ENCODE measurements at regions not wholly inside any gene's neighbourhood (a gene's known extent, or its start where the extent isn't known, plus 50 kb on each side); places are given as distances from the start of the nearest gene placed in this dataset.

DNA sequence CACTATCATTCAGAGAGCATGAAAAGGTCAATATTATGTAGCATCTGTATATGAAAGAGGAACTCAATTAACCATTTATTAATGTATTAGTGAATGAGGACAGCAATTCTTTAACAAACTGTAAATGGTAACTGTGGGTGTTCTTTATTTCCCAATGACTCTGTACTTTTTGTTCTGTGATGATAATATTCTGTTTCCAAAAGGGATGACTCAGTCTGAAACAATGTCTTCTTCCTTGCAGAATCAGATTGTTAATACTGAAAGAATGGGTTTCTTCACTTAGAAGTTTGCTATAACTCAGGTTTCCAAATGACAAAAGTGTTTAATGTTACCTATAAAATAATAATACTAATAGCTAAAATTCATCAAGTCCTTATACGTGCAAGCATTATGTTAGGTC is 1518.7 kb upstream of the WWC1 start:
- Histone ChIP-seq H3K4me1 (ENCODE audit: control insufficient read depth in 1 of 2, insufficient read depth in 2 of 2, low read length in 2 of 2) (no peaks in the 10 kb centered on the region), H4K12ac (ENCODE audit: low read depth, low read length) (no peak overlapping the region)
- WGBS (ENCODE audit: extremely low coverage, insufficient coverage, insufficient read length) = no CpG with 5 or more reads among the region's 1 CpG

DNA sequence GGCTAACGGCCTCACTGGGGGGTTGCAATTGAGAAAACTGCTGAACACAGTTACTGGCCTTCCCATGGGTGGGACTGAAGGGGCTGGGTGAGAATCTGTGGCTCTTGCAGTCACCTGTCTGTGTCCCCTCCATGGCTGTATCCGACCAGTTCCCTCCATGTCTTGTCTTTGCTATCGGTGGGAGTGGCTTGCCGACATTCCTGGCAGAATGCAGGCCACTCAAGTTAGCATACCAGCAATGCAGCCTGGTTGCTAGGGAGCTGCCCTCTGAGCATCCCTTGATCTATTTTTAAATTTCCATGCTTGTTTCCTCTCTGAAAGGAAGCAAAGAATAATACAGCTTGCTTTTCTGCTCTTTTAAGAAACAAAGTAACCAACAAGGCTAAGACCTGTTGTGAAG is 1509.7 kb upstream of the WWC1 start:
- WGBS (ENCODE audit: extremely low coverage, insufficient coverage, insufficient read length) = no CpG with 5 or more reads among the region's 4 CpGs
- Histone ChIP-seq H2AK5ac (ENCODE audit: low read length) (no peak overlapping the region), H4K12ac (ENCODE audit: low read depth, low read length) (no peak overlapping the region)

More for the DNA sequence above, 1518.7 kb upstream of the WWC1 start:
- Histone ChIP-seq H3K9me3 (ENCODE audit: insufficient read depth, low read depth, low read length) (no peaks in the 10 kb centered on the region), H2BK12ac (ENCODE audit: low read length) (no peak overlapping the region), H3K79me1 (ENCODE audit: low read length) (no peaks in the 10 kb centered on the region), H3K14ac (ENCODE audit: low read length) (no peak overlapping the region), H3K27ac (ENCODE audit: low read depth, low read length) (no peak overlapping the region), H3K4me2 (ENCODE audit: low read length) (no peak overlapping the region), H3K18ac (ENCODE audit: low read length) (no peak overlapping the region), H3K4ac (ENCODE audit: low read depth, low read length) (no peak overlapping the region), H3K36me3 (ENCODE audit: control insufficient read depth in 1 of 2, insufficient read depth in 2 of 2, low read length in 2 of 2) (no peaks in the 10 kb centered on the region), H4K8ac (ENCODE audit: low read depth, low read length) (no peak overlapping the region), H2AK5ac (ENCODE audit: low read length) (no peak overlapping the region), H3K23ac (ENCODE audit: low read length) (no peak overlapping the region), H3K27me3 (ENCODE audit: insufficient read depth, low read length) (no peaks in the 10 kb centered on the region), H2AFZ (ENCODE audit: insufficient read depth, low read length, poor library complexity) (no peak overlapping the region), H3K9ac (ENCODE audit: low read length) (no peak overlapping the region), H2BK120ac (ENCODE audit: insufficient read depth, low read length, poor library complexity) (no peak overlapping the region), H2BK5ac (ENCODE audit: low read depth, low read length, poor library complexity) (no peak overlapping the region), H3K4me3 (ENCODE audit: low read depth, low read length) (no peak overlapping the region), H4K91ac (ENCODE audit: low read depth, low read length) (no peak overlapping the region), H3K79me2 (ENCODE audit: control insufficient read depth, insufficient read depth, low read length, poor library complexity) (no peaks in the 10 kb centered on the region)
- DNase-seq = peak in 1 of 2 donors; percentile 2

DNA sequence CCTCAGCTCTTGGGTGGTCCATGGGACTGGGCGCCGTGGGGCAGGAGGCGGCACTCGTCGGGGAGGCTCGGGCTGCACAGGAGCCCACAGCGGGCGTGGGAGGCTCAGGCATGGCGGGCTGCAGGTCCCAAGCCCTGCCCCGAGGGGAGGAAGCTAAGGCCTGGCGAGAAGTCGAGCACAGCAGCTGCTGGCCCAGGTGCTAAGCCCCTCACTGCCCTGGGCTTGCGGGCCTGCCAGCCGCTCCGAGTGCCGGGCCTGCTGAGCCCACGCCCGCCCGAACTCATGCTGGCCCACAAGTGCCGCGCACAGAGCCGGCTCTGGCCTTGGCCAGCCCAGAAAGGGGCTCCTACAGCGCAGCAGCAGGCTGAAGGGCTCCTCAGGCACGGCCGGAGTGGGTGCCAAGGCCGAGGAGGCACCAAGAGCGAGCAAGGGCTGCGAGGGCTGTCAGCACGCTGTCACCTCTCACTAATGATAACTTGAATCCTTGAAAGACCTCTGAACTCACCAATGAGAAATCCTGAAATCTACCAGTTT is 1506.8 kb upstream of the WWC1 start:
- H3K27me3 ChIP-seq (ENCODE audit: insufficient read depth, low read length) = peaks cover 3% of the 10 kb centered on the region
- peak overlapping the region; percentile 71 for H2BK12ac ChIP-seq (ENCODE audit: low read length)
- no peak overlapping the region for H2AFZ ChIP-seq (ENCODE audit: insufficient read depth, low read length, poor library complexity)
- no peak overlapping the region for H3K4me3 ChIP-seq (ENCODE audit: low read depth, low read length)
- peaks cover 9% of the 10 kb centered on the region for H3K79me1 ChIP-seq (ENCODE audit: low read length)
- no peak overlapping the region for H2BK120ac ChIP-seq (ENCODE audit: insufficient read depth, low read length, poor library complexity)
- no peak overlapping the region for H2BK5ac ChIP-seq (ENCODE audit: low read depth, low read length, poor library complexity)
- H3K23ac ChIP-seq (ENCODE audit: low read length) = no peak overlapping the region
- H3K36me3 ChIP-seq (ENCODE audit: control insufficient read depth in 1 of 2, insufficient read depth in 2 of 2, low read length in 2 of 2) = no peaks in the 10 kb centered on the region
- H3K9ac ChIP-seq (ENCODE audit: low read length) = no peak overlapping the region
- no peak overlapping the region for H3K27ac ChIP-seq (ENCODE audit: low read depth, low read length)
- H4K8ac ChIP-seq (ENCODE audit: low read depth, low read length) = no peak overlapping the region
- no peak overlapping the region for H3K4ac ChIP-seq (ENCODE audit: low read depth, low read length)
- no peak for DNase-seq
- no peak overlapping the region for H3K14ac ChIP-seq (ENCODE audit: low read length)
- no peak overlapping the region for H4K91ac ChIP-seq (ENCODE audit: low read depth, low read length)
- peak overlapping the region; percentile 82 for H2AK5ac ChIP-seq (ENCODE audit: low read length)
- no CpG with 5 or more reads among the region's 29 CpGs for WGBS (ENCODE audit: extremely low coverage, insufficient coverage, insufficient read length)
- H3K18ac ChIP-seq (ENCODE audit: low read length) = peak overlapping the region; percentile 47
- no peak overlapping the region for H3K4me2 ChIP-seq (ENCODE audit: low read length)
- no peaks in the 10 kb centered on the region for H3K79me2 ChIP-seq (ENCODE audit: control insufficient read depth, insufficient read depth, low read length, poor library complexity)
- peaks cover 5 to 12% of the 10 kb centered on the region in 2 experiments for H3K4me1 ChIP-seq (ENCODE audit: control insufficient read depth in 1 of 2, insufficient read depth in 2 of 2, low read length in 2 of 2)
- peaks cover 4% of the 10 kb centered on the region for H3K9me3 ChIP-seq (ENCODE audit: insufficient read depth, low read depth, low read length)
- H4K12ac ChIP-seq (ENCODE audit: low read depth, low read length) = no peak overlapping the region

More for the DNA sequence above, 1509.7 kb upstream of the WWC1 start:
- Histone ChIP-seq H3K27me3 (ENCODE audit: insufficient read depth, low read length) (peaks cover 3% of the 10 kb centered on the region), H2BK5ac (ENCODE audit: low read depth, low read length, poor library complexity) (no peak overlapping the region), H2BK120ac (ENCODE audit: insufficient read depth, low read length, poor library complexity) (no peak overlapping the region), H4K91ac (ENCODE audit: low read depth, low read length) (no peak overlapping the region), H3K23ac (ENCODE audit: low read length) (no peak overlapping the region), H2BK12ac (ENCODE audit: low read length) (no peak overlapping the region), H3K36me3 (ENCODE audit: control insufficient read depth in 1 of 2, insufficient read depth in 2 of 2, low read length in 2 of 2) (no peaks in the 10 kb centered on the region), H3K79me2 (ENCODE audit: control insufficient read depth, insufficient read depth, low read length, poor library complexity) (no peaks in the 10 kb centered on the region), H3K4me1 (ENCODE audit: control insufficient read depth in 1 of 2, insufficient read depth in 2 of 2, low read length in 2 of 2) (peaks cover 0 to 8% of the 10 kb centered on the region in 2 experiments), H3K9ac (ENCODE audit: low read length) (no peak overlapping the region), H3K18ac (ENCODE audit: low read length) (no peak overlapping the region), H3K4me3 (ENCODE audit: low read depth, low read length) (no peak overlapping the region), H3K14ac (ENCODE audit: low read length) (no peak overlapping the region), H3K27ac (ENCODE audit: low read depth, low read length) (no peak overlapping the region), H3K4me2 (ENCODE audit: low read length) (peak overlapping the region; percentile 4), H3K9me3 (ENCODE audit: insufficient read depth, low read depth, low read length) (peaks cover 4% of the 10 kb centered on the region), H4K8ac (ENCODE audit: low read depth, low read length) (no peak overlapping the region), H2AFZ (ENCODE audit: insufficient read depth, low read length, poor library complexity) (no peak overlapping the region), H3K4ac (ENCODE audit: low read depth, low read length) (no peak overlapping the region), H3K79me1 (ENCODE audit: low read length) (peaks cover 2% of the 10 kb centered on the region)
- no peak for DNase-seq

DNA sequence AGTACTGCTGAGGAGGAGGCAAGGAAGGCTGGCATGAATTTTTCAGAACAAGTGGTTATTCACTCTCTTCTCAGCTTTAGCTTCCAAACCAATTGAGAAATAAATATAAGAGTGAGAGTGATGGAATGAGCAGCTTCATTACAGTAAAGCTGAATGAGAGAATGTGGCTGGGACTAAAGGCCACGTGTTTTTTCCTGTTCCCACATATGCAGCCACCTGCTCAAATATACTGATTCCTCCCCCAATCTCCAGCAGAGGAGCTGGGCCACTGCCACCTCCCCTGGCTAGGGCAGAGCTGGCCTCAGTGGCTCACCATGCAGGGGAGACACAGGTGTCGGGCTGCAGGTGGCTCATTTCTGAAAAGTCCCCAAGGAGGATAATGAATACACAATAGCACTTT is 1505.3 kb upstream of the WWC1 start:
- no peak overlapping the region for H4K12ac ChIP-seq (ENCODE audit: low read depth, low read length)
- peaks cover 5 to 12% of the 10 kb centered on the region in 2 experiments for H3K4me1 ChIP-seq (ENCODE audit: control insufficient read depth in 1 of 2, insufficient read depth in 2 of 2, low read length in 2 of 2)
- H3K79me2 ChIP-seq (ENCODE audit: control insufficient read depth, insufficient read depth, low read length, poor library complexity) = no peaks in the 10 kb centered on the region
- peaks cover 4% of the 10 kb centered on the region for H3K9me3 ChIP-seq (ENCODE audit: insufficient read depth, low read depth, low read length)
- H4K8ac ChIP-seq (ENCODE audit: low read depth, low read length) = no peak overlapping the region
- no peak overlapping the region for H3K14ac ChIP-seq (ENCODE audit: low read length)
- no peak overlapping the region for H3K27ac ChIP-seq (ENCODE audit: low read depth, low read length)
- H3K4me2 ChIP-seq (ENCODE audit: low read length) = no peak overlapping the region
- no peak overlapping the region for H2AFZ ChIP-seq (ENCODE audit: insufficient read depth, low read length, poor library complexity)
- H2BK12ac ChIP-seq (ENCODE audit: low read length) = peak overlapping the region; percentile 84
- no peak overlapping the region for H3K4me3 ChIP-seq (ENCODE audit: low read depth, low read length)
- no peak for DNase-seq
- H2BK120ac ChIP-seq (ENCODE audit: insufficient read depth, low read length, poor library complexity) = peak overlapping the region; percentile 36
- peak overlapping the region; percentile 43 for H4K91ac ChIP-seq (ENCODE audit: low read depth, low read length)
- peaks cover 3% of the 10 kb centered on the region for H3K27me3 ChIP-seq (ENCODE audit: insufficient read depth, low read length)
- peak overlapping the region; percentile 79 for H2AK5ac ChIP-seq (ENCODE audit: low read length)
- H2BK5ac ChIP-seq (ENCODE audit: low read depth, low read length, poor library complexity) = no peak overlapping the region
- H3K79me1 ChIP-seq (ENCODE audit: low read length) = peaks cover 10% of the 10 kb centered on the region
- no peak overlapping the region for H3K18ac ChIP-seq (ENCODE audit: low read length)
- WGBS (ENCODE audit: extremely low coverage, insufficient coverage, insufficient read length) = no CpG with 5 or more reads among the region's 2 CpGs
- no peaks in the 10 kb centered on the region for H3K36me3 ChIP-seq (ENCODE audit: control insufficient read depth in 1 of 2, insufficient read depth in 2 of 2, low read length in 2 of 2)
- H3K23ac ChIP-seq (ENCODE audit: low read length) = no peak overlapping the region
- H3K4ac ChIP-seq (ENCODE audit: low read depth, low read length) = no peak overlapping the region
- H3K9ac ChIP-seq (ENCODE audit: low read length) = no peak overlapping the region

Data from trophoblast cell (in vitro differentiated cells and primary cell).